GM19043 (cell line): ENCODE measurements at regions not wholly inside any gene's neighbourhood (a gene's known extent, or its start where the extent isn't known, plus 50 kb on each side); places are given as distances from the start of the nearest gene placed in this dataset.
"Not testable (repeated sequence)": the region's sequence is repeated elsewhere in the genome, so short reads cannot be mapped to it uniquely, and the experiment has no call there.

ENCODE experiments used
- ATAC-seq: cut with Tn5 transposase; IDR thresholded peaks from one replicate; pipeline ENCODE4 v1.9.1; 2021; ENCODE audit warnings: low read depth; ENCODE audit not compliant: unreplicated experiment

DNA sequence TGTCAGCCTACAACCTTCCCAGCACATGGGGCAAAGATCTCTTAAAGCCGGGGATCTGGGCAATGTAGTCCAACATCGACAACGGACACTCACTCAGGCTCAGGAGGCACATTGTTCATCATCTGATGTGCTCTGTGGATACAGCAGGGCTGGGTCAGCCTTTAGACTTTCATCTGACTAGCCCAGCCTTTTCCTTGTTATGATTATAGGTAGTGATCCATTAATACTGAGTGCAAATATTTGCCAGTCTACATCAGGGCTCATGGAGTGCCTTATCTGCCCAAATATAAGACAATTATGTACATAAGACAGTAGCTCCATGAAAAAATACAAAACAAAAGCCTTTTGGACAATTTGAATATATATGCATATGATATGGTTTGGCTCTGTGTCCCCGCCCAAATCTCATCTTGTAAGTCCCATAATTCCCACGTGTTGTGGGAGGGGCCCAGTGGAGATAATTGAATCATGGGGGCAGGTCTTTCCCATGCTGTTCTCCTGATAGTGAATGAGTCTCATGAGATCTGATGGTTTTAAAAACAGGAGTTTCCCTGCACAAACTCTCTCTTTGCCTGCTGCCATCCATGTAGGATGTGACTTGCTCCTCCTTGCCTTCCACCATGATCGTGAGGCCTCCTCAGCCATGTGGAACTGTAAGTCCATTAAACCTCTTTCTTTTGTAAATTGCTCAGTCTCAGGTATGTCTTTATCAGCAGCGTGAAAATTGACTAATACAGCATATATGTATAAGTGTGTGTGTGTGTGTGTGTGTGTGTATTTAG, 248.5 kb upstream of the FOXN3 start:
- ATAC-seq = not testable (repeated sequence)

DNA sequence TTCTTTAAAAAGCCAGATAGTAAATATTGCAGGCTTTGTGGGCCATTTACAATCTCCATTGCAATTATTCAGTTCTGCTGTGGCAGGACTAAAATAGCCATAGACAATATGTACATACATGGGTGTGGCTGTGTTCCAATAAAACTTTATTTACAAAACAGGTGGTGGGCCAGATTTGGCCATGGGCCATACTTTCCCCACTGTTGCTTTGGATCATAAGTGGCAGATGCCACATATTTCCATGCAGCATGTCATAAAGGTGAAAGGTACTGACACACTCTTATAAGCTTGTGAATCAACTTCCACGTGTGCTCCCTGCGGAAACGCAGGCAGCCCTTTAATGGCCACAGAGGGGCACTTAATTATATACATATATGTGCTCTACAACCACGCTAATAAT, 244.4 kb upstream of the FOXN3 start:
- ATAC-seq = no peak

DNA sequence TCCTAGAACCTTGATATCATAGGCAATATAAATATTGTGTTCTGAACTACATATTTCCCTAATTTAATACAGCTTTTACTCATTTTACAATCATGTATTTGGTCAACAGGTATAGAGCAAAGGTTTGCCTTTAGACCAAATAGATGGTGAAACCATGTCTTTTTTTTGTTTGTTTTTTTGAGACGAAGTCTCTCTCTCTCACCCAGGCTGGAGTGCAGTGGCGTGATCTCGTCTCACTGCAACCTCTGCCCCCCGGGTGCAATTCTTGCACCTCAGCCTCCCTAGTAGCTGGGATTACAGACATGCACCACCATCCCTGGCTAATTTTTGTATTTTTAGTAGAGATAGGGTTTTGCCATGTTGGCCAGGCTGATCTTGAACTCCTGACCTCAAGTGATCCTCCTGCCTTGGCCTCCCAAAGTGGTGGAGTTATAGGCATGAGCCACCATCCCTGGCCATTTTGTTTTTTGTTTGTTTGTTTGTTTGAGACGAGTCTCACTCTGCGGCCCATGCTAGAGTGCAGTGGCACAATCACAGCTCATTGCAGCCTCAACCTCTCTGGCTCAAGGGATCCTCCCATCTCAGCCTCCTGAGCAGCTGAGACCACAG, 243.7 kb upstream of the FOXN3 start:
- not testable (repeated sequence) for ATAC-seq

DNA sequence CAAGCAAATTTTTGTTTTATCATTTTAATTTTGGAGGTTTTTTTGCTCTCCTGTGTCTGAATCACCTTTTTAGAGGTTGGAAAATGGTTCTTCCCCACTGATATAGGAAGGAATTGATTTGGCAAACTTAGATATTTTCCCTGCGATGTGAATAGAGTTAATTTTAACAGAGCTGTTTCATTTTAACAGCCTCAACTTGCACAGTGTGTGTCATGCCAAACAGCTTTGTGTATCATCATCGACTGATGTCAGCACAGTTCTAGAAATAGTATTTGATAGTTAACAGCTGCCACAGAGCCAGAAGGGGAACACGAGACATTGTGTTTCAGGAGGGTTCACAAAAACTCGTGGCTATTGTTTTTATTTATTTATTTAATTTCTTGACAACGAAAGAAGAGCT, 243.1 kb upstream of the FOXN3 start:
- no peak for ATAC-seq

DNA sequence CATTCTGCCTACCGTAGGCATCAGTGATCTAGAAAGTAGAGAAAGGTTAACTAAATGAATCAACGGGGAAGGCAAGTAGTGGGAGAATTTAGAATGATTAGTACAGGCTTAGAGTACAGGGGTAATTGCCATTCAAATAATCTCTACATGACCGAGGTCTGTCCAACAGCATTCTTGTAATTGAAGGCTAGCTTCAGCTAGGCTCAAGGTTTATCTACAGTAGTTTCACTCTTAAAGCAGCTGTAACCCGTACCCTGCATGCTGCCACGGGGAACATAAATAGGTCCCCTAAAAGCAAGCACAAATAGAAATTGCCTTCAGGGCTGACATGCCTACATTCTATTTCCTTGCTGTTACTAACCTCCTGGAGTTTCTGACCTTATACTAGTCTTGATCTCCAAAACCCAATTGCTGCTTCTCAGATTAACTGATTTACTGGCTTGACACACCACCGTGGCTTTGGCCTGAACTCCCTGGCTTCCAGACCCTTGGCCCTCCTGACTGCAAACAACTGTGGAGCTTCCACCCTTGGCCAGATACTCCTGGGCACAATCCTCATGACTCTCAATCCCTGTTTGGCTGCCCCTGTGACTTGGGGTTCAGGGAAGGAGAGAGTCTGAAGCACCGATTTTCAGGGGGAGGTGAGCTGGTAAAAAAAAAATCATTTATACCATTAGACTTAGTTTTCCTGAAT, 242.1 kb upstream of the FOXN3 start:
- no peak for ATAC-seq

DNA sequence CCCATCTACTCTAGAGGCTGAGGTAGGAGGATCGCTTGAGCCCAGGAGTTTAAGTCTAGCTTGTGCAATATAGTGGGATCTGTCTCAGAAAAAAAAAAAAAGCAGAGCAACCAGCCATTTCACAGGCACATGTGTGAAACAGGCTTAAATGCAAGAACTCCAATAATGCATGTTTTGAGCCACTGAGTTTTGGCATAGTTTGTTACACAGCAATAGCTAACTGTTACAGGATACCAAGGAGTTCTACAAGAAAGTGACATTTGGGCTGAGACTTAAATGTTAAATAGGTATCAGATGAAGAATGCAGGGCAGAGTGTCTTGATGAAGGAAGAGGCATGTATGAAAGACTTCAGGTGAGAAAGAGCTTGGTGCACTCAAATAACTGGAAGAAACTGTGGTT, 240.0 kb upstream of the FOXN3 start:
- ATAC-seq = no peak

DNA sequence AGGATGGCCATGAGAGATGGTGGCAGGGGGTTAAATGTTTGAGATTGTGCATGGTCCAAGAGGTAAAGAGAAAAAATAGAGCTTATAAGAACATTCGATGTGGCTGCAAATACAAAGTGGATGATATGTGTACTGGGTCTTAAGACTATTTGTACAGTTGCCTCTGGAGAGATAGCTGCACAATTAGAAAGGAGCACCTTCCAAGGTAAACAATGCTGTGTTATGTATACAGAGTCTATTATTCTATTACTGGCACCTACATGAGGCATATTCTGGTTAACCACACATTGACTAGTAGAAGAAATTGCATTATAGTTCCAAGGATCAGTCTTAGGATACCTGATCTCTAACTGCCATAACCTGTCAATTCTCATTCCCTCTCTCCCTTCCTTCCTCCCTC, 238.0 kb upstream of the FOXN3 start:
- ATAC-seq = no peak

DNA sequence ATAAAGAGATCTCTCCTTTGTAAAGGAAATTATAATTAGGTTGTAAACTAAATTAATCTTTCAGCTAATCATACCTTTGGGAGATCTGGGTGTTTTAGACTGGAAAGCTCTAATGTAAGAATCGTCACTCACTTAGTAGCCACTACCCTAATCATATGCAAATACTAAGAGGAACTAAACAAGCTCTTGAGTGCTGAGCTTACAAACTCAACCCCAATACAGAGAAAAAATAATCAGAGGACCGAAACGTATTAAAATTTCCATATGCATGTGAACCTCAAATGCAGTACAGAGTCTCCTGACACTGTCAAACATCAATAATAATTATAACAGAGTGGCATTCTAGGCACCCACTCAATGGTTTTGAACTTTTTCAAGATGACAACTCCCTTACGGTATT, 235.3 kb upstream of the FOXN3 start:
- ATAC-seq = no peak

DNA sequence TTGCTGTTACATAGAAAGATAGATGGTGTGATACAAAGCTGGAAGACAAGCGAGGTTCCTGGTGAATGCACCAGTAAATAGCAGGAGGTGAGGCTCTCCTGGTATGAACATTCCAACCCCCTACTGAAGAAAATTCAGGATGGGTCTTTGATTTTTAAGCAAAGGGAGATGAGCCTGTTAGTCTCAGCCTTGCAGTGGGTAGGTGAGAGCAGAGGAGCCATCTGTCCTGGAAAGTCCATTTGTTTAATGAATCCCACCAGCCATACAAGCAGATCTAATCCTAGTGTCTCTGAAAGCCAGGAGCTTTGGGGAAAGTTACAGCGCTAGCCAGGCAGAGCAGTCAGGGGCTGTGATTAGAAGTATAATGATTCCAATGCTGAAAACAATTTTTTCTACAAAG, 234.8 kb upstream of the FOXN3 start:
- no peak for ATAC-seq

DNA sequence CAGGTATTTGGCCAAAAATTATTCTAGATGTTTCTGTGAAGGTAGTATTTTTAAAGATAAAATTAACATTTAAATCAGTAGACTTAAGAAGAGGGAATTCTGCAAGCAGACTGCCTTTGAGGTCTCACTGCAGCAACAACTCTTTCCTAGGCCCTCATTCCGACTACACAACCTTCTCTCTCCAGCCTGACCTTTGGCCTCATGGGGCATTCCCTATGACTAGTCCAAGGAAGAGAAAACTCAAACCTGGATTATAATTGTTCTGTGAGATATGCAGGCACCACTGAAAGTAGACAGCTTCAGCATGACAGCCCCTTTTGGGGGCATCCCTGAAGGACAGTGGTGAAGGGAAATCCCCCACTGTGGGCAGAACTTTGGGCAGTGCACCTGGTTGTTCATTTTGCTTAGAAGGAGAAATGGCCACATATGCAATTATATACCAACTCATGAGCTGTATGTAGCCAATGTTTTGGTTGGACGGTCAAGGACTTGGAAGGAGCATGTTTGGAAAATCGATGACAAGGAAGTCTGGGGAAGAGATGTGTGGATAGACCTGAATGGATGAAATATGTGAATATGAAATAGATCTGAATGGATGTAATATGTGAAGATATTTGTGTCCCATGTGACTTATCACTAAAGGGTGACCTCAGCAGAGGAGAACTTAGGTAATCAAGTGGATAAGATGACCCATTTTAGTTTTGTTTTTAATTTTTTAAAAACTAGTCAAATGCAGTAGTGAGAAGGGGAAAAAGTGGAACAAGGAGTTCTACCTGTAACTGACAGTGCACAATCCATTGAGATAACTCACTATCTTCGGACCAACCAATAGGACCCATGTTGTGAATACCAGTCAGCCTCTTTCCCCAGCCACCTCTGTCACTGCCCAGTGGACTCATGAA, 233.3 kb upstream of the FOXN3 start:
- no peak for ATAC-seq

DNA sequence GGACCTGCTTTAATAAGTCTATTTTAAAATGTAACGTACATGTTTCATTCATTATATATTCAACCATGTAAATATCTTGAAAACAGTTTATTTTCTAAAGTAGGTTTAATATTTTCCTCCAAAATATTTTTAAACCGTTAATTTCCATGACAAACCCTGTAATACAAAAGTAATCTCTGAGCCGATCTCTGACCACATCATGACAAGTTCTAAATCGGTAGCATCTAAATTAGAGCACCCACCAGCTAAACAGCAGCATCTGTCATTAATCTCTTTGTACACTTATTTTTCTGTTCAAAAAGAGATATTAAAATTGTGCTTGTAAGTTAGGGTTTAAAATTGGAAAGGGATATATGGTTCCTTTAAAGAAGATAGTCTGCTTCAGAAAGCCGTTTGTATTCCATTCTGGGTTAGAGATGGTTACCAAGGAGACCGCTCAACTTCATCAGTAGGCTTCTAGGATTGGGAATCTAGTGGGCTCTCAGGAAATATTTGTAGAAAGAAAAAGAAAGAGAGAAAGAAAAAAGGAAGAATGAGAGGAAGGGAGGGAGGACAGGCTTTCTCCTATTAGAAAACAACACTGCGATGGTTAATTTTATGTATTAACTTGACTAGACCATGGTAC, 232.5 kb upstream of the FOXN3 start:
- no peak for ATAC-seq

DNA sequence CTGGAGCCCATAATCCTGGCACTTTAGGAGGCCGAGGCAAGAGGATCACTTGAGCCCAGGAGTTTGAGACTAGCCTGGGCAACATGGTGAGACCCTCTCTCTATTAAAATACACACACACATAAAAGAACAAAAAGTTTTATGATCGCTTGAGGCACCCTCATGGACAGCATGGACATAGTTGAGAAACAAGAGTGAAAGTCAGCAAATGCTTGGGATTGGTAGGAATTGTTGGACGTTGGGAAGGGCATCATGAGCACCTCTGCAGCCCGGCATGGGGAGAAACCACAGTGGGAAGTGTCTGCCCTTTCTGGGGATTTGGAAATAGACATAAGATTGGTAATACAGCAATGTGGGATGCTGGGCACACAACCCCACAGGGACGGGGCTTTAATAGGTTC, 231.9 kb upstream of the FOXN3 start:
- ATAC-seq = no peak

DNA sequence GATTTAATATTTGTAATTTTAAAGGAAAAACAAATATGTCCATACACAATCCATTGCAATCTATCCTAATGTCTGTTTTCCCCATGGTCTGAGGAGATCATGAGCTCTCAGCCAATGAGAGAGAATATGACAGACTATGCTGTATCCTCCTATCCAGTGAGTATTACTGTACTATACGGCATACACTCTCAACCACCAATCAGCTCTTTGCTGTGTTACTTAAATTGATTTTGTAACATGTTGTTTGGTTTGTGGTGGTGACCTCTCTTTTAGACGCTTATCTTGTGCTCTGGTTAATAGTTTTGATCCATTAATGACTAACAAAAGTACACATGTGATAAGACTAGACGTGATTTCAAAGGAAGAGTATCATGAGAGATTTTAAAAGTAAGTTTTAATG, 231.5 kb upstream of the FOXN3 start:
- no peak for ATAC-seq

DNA sequence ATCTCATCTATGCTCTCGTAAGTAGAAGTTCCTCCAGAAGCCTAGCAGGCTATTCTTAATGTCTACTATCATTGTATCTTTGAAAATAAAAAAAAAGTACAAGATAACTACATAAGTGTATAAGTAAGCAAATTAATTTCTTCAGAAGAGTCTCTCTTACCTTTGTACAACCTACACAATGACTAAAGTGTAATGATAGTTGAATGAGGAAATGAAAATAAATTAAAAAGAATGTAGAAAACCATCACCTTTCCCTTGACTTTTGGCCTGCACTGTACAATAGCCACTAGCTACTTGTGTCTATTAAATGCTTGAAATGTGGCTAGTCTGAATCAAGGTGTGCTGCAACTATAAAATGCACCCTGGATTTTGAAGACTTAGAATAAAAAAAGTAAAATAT, 229.9 kb upstream of the FOXN3 start:
- ATAC-seq = no peak

DNA sequence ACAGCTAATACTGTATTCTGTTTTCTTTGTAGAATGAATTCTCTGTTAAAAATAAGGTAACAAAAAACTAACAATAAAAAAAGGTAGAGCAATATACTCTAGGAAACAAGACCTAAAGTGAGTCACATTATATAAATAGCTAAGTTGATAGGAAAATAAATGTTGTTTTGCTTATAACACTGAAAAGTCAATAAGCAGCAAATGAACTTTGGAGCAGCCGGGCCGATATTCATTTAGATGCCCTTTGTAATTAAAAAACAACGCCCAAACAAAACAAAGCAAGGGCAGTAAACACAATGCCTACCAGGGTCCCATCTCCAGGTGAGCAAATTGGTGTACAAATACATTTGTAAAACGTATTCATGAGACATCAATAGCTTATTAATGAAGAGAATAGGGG, 227.6 kb upstream of the FOXN3 start:
- ATAC-seq = no peak

DNA sequence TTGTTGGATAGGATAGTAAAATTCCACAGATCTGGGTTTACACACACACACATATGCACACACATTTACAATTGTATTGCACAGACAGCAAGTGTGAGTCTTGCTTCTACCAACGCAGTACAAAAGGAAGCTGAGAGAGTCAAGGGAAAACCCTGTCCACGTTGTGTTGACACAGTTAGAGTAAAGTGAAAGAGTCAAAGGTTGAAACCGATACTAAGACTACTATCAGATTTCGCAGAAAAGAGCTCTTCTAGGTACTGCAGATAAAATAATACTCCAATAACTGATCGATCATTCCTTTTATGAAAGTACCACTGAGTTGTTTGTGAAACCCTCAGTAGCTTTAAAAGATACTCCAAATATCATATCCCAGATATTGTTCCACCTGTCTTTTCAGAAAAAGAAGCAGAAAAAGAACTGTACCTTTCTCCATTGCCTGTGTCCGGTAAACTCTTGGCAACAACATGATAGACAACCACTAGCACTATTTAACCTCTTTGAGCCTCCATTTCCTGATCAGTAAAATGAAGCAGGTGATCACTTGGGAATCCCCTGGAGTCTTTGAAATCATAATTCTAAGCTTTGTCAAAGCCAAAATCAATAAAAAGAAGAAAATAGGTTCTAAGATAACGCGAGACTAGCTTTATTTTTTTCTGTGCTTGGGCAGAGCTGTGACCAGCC, 224.6 kb upstream of the FOXN3 start:
- peak; percentile 97 for ATAC-seq

DNA sequence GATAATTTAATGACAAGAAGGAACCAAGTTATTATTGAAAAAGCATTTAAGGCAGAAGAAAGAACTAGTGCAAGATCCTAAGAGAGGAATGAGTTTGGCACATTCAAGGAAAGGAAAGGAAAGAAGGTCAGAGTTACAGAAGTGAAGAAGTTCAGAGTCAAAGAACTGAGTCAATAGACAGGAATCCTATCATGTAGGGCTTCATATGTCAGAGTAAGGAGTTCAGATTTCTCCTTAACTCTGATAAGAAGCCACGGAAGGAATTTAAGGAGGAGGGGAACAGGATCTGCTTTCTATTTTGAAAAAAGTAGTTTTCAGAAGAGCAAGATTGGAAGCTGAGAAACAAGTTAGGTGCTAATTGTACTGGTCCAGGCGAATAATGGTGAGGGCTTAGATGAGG, 223.1 kb upstream of the FOXN3 start:
- no peak for ATAC-seq

DNA sequence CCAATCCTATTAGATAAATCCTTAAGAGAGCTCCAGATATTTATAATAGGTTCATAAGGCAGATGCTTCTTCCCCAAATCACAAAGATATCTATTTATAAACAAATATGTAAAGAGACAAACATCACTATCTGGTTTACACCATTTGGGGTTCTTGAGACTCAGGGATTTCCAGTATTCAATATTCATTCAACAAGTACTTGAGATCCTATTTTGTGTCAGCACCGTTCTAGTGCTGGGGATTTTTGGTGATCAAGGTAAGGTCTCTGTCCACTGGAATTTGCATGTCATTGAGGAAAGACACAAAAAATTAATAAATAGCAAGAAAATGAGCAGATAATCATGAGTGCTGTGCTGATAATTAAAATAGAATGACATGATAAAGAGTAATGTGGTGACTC, 222.7 kb upstream of the FOXN3 start:
- ATAC-seq = no peak

DNA sequence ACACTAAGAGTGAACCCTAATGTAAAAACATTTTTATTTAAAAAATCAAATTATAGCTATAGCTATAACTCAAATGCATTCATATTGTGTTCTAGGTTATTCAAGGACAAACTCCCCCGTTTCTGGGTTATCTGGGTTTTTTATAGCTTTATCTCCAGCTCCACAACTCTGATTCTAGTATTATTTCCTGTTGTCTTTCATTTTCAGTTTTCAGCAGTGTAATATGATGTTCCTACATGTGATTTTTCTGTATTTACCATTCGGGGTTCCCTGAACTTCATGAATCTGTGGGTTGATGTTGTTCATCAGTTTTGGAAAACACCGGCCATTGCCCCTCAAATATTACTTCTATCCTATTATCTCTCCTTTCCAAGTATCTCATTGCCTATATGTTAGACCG, 221.9 kb upstream of the FOXN3 start:
- no peak for ATAC-seq

DNA sequence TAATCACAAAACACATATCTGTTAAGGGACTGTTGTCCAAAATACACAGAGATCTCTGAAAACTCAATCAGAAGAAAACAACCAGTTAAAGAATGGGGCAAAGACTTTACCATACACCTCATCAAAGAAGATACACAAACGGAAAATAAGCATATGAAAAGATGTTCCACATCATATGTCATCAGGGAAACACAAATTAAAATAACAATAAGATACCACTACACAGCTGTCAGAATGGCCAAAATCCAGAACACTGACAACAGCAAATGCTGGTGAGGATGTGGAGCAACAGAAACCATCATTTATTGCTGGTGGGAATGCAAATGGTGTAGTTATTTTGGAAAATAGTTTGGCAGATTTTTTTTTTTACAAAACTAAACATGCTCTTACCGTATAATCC, 220.5 kb upstream of the FOXN3 start:
- no peak for ATAC-seq
